CD14-positive monocyte (primary cell): ENCODE measurements at regions not wholly inside any gene's neighbourhood (a gene's known extent, or its start where the extent isn't known, plus 50 kb on each side); places are given as distances from the start of the nearest gene placed in this dataset.

ENCODE experiments used
- DNase-seq, 3 donors: peaks; one replicate each; pipeline ENCODE4 v3.0.0-alpha.2; 2011 to 2022
- H2AFZ ChIP-seq: 2 replicates; pipeline ENCODE4 v1.6.0; 2012; ENCODE audit warnings: mild to moderate bottlenecking, low read depth, low read length, inconsistent platforms; ENCODE audit not compliant: insufficient read depth, poor library complexity, severe bottlenecking
- H3K27ac ChIP-seq, 2 donors: 1 replicate in 1 of 2; 2 replicates in 1 of 2; pipeline ENCODE4 v1.5.1; 2012 to 2013; ENCODE audit warnings: low read length in 2 of 2, control low read depth in 1 of 2, inconsistent platforms in 1 of 2, low read depth in 1 of 2, mild to moderate bottlenecking in 1 of 2
- H3K27me3 ChIP-seq, 2 donors: one replicate each; pipeline versions ENCODE4 v1.6.0 to v1.6.1; 2011 to 2013; ENCODE audit warnings: low read length in 2 of 2; ENCODE audit not compliant: control insufficient read depth in 2 of 2, insufficient read depth in 2 of 2
- H3K36me3 ChIP-seq, 2 donors: replicated peaks in 1 of 2; 1 replicate in 1 of 2; 2 replicates in 1 of 2; pipeline versions ENCODE4 v1.5.1 to v1.6.1; 2012 to 2013; ENCODE audit warnings: low read length in 2 of 2, control low read depth in 1 of 2, inconsistent platforms in 1 of 2, mild to moderate bottlenecking in 1 of 2; ENCODE audit not compliant: insufficient read depth in 2 of 2, control insufficient read depth in 1 of 2
- H3K4me1 ChIP-seq, 2 donors: 1 replicate in 1 of 2; 2 replicates in 1 of 2; pipeline versions ENCODE4 v1.5.1 to v1.6.1; 2012 to 2013; ENCODE audit warnings: low read length in 2 of 2, control low read depth in 1 of 2, inconsistent platforms in 1 of 2, mild to moderate bottlenecking in 1 of 2, moderate library complexity in 1 of 2; ENCODE audit not compliant: insufficient read depth in 2 of 2, control insufficient read depth in 1 of 2
- H3K4me2 ChIP-seq: replicated peaks from 2 replicates; pipeline ENCODE3; 2012; ENCODE audit warnings: low read length, moderate library complexity, mild to moderate bottlenecking; ENCODE audit not compliant: poor library complexity, severe bottlenecking; ENCODE audit errors: extremely low read depth
- H3K4me3 ChIP-seq, 3 experiments: fragments of 200-600 bp in 1 of 3; sonication (generic) in 1 of 3; replicated peaks in 1 of 3; 1 replicate in 2 of 3; 2 replicates in 1 of 3; pipeline ENCODE4 v1.5.1; 2011 to 2013; ENCODE audit warnings: low read length in 3 of 3, mild to moderate bottlenecking in 3 of 3, control low read depth in 2 of 3, low read depth in 2 of 3, inconsistent platforms in 1 of 3, moderate library complexity in 1 of 3
- H3K79me2 ChIP-seq: 2 replicates; pipeline ENCODE4 v1.6.0; 2012; ENCODE audit warnings: mild to moderate bottlenecking, control low read depth, inconsistent platforms, low read length, moderate library complexity; ENCODE audit not compliant: insufficient read depth
- H3K9ac ChIP-seq: 2 replicates; pipeline ENCODE4 v1.6.0; 2017; ENCODE audit warnings: low read length, mild to moderate bottlenecking; ENCODE audit not compliant: insufficient read depth, poor library complexity, severe bottlenecking
- H3K9me3 ChIP-seq, 2 donors: replicated peaks in 1 of 2; 1 replicate in 1 of 2; 2 replicates in 1 of 2; pipeline versions ENCODE4 v1.5.1 to v1.6.1; 2012 to 2013; ENCODE audit warnings: low read length in 2 of 2, control low read depth in 1 of 2; ENCODE audit not compliant: control insufficient read depth in 1 of 2, insufficient read depth in 1 of 2
- H4K20me1 ChIP-seq: 2 replicates; pipeline ENCODE4 v1.6.0; 2012; ENCODE audit warnings: mild to moderate bottlenecking, low read length, control low read depth, moderate library complexity; ENCODE audit not compliant: insufficient read depth
- H3K27ac Mint-ChIP-seq, 7 donors: one replicate each; pipeline ENCODE4 v1.8.0; 2020; ENCODE audit warnings: mild to moderate bottlenecking in 7 of 7, mixed read lengths in 7 of 7, moderate library complexity in 6 of 7, inconsistent platforms in 2 of 7
- H3K27me3 Mint-ChIP-seq, 3 donors: one replicate each; pipeline ENCODE4 v1.8.0; 2021 to 2022; ENCODE audit warnings: low read depth in 3 of 3, mild to moderate bottlenecking in 3 of 3, mixed read lengths in 3 of 3, moderate library complexity in 3 of 3, inconsistent platforms in 1 of 3
- H3K36me3 Mint-ChIP-seq, 2 donors: one replicate each; pipeline ENCODE4 v1.8.0; 2020; ENCODE audit warnings: mixed read lengths in 2 of 2, inconsistent platforms in 1 of 2, mild to moderate bottlenecking in 1 of 2
- H3K4me1 Mint-ChIP-seq: one replicate; pipeline ENCODE4 v1.8.0; 2020; ENCODE audit warnings: mild to moderate bottlenecking, mixed read lengths
- H3K4me3 Mint-ChIP-seq, 2 donors: one replicate each; pipeline ENCODE4 v1.8.0; 2020; ENCODE audit warnings: mild to moderate bottlenecking in 2 of 2, mixed read lengths in 2 of 2, moderate library complexity in 1 of 2
- H3K9me3 Mint-ChIP-seq, 7 donors: one replicate each; pipeline ENCODE4 v1.8.0; 2020 to 2022; ENCODE audit warnings: mixed read lengths in 7 of 7, mild to moderate bottlenecking in 6 of 7, moderate library complexity in 6 of 7, inconsistent platforms in 2 of 7
- CTCF ChIP-seq: fragments of 200-600 bp; IDR thresholded peaks from one replicate; pipeline ENCODE4 v1.8.0; 2022; ENCODE audit warnings: antibody characterized with exemption, mild to moderate bottlenecking
- WGBS: methylation state at CpG from one replicate; pipeline ENCODE4 v1.1.5; 2013; ENCODE audit warnings: missing lambda C conversion rate; ENCODE audit not compliant: insufficient coverage; 5-methylcytosine and 5-hydroxymethylcytosine counted together
- intact Hi-C, 2 donors: fragments of 100-400 bp; cut with micrococcal nuclease; formaldehyde crosslinking; loops; one replicate each; pipeline versions ENCODE4 v1.15.0 to v1.15.1; 2023

DNA sequence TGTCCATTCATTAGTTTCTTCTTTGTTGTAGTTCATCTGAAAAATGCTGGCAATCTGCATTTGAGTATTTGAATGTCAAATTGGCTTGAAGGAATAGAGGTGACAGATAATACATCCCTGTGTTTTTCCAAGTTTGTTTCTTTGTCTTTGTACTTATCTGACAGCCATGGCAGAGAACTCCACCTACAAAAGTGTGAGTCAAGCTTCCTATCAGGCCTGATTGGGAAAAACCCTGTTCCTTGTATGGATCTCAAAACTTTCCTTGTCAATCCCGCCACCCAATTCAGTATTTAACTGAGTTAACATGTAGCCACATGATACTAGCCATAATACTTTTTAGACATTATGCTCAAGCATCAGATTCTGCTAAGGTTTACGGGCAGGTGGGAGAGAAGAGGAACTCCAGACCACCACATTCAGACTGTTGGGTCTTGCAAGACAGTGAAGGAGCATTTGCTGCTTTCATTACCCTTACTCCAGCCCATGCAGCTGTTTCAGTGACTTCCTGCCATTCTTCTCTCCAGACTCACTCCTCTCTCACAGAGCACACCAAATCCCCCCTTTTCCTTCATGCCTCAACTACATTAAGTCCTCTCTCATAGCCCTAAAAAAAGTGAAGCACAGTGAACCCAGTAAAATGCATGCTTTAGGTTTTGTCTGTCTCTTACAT lies 65.9 kb downstream of the BLID start:
- Mint-ChIP-seq H3K27me3 (peaks cover 0 to 2% (median 2%) of the 10 kb centered on the region in 3 donors), H3K27ac (no peak overlapping the region), H3K36me3 (no peaks in the 10 kb centered on the region), H3K4me3 (no peak overlapping the region), H3K4me1 (no peaks in the 10 kb centered on the region), H3K9me3 (peaks cover 1 to 10% (median 3%) of the 10 kb centered on the region in 7 donors)
- H3K27ac ChIP-seq = no peak overlapping the region
- DNase-seq = no peak
- H2AFZ ChIP-seq = no peak overlapping the region
- H3K9ac ChIP-seq = no peak overlapping the region
- no peaks in the 10 kb centered on the region for H4K20me1 ChIP-seq
- no peaks in the 10 kb centered on the region for H3K27me3 ChIP-seq
- H3K9me3 ChIP-seq = no peaks in the 10 kb centered on the region
- H3K4me2 ChIP-seq = no peak overlapping the region
- no peaks in the 10 kb centered on the region for H3K4me1 ChIP-seq
- no peak overlapping the region for H3K4me3 ChIP-seq
- no peaks in the 10 kb centered on the region for H3K36me3 ChIP-seq
- whole genome bisulfite sequencing = no CpG with 5 or more reads among the region's 2 CpGs
- intact Hi-C loops = no loop called here
- TF ChIP-seq CTCF = no peak
- no peaks in the 10 kb centered on the region for H3K79me2 ChIP-seq

DNA sequence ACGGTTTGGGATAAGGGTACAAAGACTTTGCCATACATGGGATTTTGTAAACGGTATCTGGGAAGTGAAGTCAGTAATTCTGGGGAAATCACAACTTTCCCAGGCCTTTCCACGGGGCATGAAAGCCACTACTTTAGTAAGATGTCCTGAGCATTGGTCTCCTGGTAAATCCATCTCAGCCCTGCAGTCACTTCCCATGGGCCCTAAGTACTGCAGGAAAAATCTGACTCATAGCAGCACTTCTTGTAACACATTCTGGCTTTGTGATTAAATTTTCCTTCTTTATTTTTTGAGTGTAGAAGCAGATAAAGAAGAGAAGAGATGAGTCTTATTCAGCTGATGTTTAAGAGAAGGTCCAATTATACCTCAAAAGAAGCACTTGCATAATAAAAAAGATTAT lies 67.6 kb downstream of the BLID start:
- intact Hi-C loops = no loop called here
- Mint-ChIP-seq H3K4me3 (no peak overlapping the region), H3K27me3 (peaks cover 0 to 2% (median 2%) of the 10 kb centered on the region in 3 donors), H3K27ac (no peak overlapping the region), H3K9me3 (peaks cover 0 to 6% (median 3%) of the 10 kb centered on the region in 7 donors), H3K36me3 (no peaks in the 10 kb centered on the region), H3K4me1 (no peaks in the 10 kb centered on the region)
- Histone ChIP-seq H3K4me2 (no peak overlapping the region), H2AFZ (no peak overlapping the region), H3K9me3 (no peaks in the 10 kb centered on the region), H3K9ac (no peak overlapping the region), H3K36me3 (no peaks in the 10 kb centered on the region), H4K20me1 (no peaks in the 10 kb centered on the region), H3K27me3 (peaks cover 0 to 3% of the 10 kb centered on the region in 2 donors), H3K27ac (no peak overlapping the region), H3K79me2 (no peaks in the 10 kb centered on the region), H3K4me1 (no peaks in the 10 kb centered on the region), H3K4me3 (no peak overlapping the region)
- 100% methylated on average over 1 of the region's 3 CpGs for WGBS
- no peak for TF ChIP-seq CTCF
- no peak for DNase-seq
